ENCODE measurements at regions not wholly inside any gene's neighbourhood (a gene's known extent, or its start where the extent isn't known, plus 50 kb on each side); places are given as distances from the start of the nearest gene placed in this dataset.

GRCh38 chr12:63508543-63508942 lies 159.8 kb downstream of the DPY19L2 start:
- TF ChIP-seq CTCF (IDR thresholded peaks at IDR 0.05) (no peak), TCF7L2 (IDR thresholded peaks at IDR 0.05; ENCODE audit: low read depth, low read length) (no peak), POLR2AphosphoS5 (IDR thresholded peaks at IDR 0.05; ENCODE audit: low read depth, low read length) (no peak)
